PFSK-1 (cell line): ENCODE measurements at regions not wholly inside any gene's neighbourhood (a gene's known extent, or its start where the extent isn't known, plus 50 kb on each side); places are given as distances from the start of the nearest gene placed in this dataset.

Source experiments
- FOXP2 ChIP-seq: optimal IDR thresholded peaks from 2 replicates; pipeline ENCODE3; 2011; ENCODE audit warnings: borderline replicate concordance, control low read depth, inconsistent platforms; ENCODE audit not compliant: insufficient read depth; ENCODE audit errors: extremely low read length, extremely low read depth
- POLR2AphosphoS5 ChIP-seq: IDR thresholded peaks from 2 replicates; pipeline ENCODE4 v1.6.1; 2012; ENCODE audit warnings: low read depth, mild to moderate bottlenecking, control low read depth, low read length, moderate library complexity
- SIN3A ChIP-seq: IDR thresholded peaks from 2 replicates; pipeline ENCODE4 v1.6.1; 2012; ENCODE audit warnings: mild to moderate bottlenecking, low read length, moderate library complexity, borderline replicate concordance; ENCODE audit not compliant: insufficient read depth
- TAF1 ChIP-seq: IDR thresholded peaks from 2 replicates; pipeline ENCODE4 v1.6.1; 2012; ENCODE audit warnings: low read length, control low read depth, borderline replicate concordance; ENCODE audit not compliant: insufficient read depth
- TF ChIP-seq, protein P1 (sequence below), 2 experiments: IDR thresholded peaks; 2 replicates each; pipeline versions ENCODE4 v1.6.1 to v1.8.0; 2011 to 2012; ENCODE audit warnings: low read depth in 2 of 2, low read length in 2 of 2, control low read depth in 1 of 2, inconsistent platforms in 1 of 2, mild to moderate bottlenecking in 1 of 2, moderate library complexity in 1 of 2; ENCODE audit not compliant: insufficient read depth in 1 of 2

DNA sequence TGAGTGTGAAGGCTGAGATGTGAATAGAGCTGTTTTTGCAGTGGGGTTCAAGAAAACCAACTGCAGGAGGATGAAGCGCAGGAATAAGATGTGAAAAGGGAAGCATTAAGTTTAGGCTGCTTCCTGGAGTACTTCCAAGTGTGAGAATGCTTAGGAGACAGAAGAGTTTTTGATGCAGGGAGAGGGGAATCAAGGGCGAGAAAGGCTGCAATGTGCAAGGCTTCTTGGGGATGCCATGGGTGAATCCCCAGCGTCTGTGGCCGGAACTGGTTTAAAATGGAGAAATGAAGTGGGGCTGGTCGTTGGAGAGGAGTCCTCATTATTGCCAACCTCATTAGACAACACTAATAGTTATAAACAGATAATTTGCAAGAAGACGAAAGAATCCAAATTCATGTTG, 764.9 kb downstream of the LIG4 start:
- TF ChIP-seq POLR2AphosphoS5 (no peak), TAF1 (no peak)

DNA sequence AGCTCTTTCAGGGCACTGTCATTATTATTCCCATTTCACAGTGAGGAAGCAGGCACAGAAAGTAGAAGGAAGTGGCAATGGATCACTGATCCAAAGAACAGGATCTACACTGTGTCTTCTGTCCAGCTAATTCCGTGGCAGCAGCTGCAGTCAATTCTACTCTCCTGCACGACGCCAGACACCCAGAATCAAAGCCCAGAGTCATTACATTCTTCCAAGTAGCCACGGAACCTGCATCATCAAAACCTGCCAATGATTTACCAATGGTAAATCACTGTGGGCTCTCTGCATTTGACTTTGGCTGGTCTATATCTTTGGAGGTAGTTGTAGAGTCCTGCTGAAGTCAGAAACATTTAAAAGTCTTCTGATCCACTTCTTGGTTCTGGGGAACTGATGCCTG, 767.7 kb downstream of the LIG4 start:
- TF ChIP-seq, protein P1, sequence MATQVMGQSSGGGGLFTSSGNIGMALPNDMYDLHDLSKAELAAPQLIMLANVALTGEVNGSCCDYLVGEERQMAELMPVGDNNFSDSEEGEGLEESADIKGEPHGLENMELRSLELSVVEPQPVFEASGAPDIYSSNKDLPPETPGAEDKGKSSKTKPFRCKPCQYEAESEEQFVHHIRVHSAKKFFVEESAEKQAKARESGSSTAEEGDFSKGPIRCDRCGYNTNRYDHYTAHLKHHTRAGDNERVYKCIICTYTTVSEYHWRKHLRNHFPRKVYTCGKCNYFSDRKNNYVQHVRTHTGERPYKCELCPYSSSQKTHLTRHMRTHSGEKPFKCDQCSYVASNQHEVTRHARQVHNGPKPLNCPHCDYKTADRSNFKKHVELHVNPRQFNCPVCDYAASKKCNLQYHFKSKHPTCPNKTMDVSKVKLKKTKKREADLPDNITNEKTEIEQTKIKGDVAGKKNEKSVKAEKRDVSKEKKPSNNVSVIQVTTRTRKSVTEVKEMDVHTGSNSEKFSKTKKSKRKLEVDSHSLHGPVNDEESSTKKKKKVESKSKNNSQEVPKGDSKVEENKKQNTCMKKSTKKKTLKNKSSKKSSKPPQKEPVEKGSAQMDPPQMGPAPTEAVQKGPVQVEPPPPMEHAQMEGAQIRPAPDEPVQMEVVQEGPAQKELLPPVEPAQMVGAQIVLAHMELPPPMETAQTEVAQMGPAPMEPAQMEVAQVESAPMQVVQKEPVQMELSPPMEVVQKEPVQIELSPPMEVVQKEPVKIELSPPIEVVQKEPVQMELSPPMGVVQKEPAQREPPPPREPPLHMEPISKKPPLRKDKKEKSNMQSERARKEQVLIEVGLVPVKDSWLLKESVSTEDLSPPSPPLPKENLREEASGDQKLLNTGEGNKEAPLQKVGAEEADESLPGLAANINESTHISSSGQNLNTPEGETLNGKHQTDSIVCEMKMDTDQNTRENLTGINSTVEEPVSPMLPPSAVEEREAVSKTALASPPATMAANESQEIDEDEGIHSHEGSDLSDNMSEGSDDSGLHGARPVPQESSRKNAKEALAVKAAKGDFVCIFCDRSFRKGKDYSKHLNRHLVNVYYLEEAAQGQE (IDR thresholded peaks at IDR 0.05; ENCODE audit: insufficient read depth in 1 of 2, low read depth in 2 of 2, low read length in 2 of 2) = no peak
- no peak for TF ChIP-seq SIN3A
- TF ChIP-seq FOXP2 = no peak
- no peak for TF ChIP-seq TAF1
- TF ChIP-seq POLR2AphosphoS5 = no peak

DNA sequence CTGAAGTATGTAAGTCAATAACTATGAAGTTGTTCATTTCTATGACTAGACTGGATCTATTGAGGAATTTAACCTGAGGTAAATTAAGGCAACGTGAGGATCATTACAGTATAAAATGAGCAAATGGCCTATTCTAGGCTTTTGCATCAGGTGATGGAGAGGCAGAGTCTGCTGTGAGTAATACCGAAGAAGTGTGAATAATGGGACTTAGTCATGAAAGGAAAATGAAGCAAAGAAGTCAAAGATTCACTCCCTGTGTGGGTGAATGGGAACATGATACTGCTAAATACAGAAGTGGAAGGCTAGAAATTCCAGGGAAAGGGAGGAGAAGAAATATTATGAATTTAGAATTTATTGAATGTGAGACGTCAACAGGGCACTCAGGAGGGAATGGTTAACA, 774.1 kb downstream of the LIG4 start:
- TF ChIP-seq POLR2AphosphoS5 (no peak), SIN3A (no peak), FOXP2 (no peak), TAF1 (no peak)
- TF ChIP-seq, protein P1 (IDR thresholded peaks at IDR 0.05; ENCODE audit: insufficient read depth in 1 of 2, low read depth in 2 of 2, low read length in 2 of 2) = no peak

DNA sequence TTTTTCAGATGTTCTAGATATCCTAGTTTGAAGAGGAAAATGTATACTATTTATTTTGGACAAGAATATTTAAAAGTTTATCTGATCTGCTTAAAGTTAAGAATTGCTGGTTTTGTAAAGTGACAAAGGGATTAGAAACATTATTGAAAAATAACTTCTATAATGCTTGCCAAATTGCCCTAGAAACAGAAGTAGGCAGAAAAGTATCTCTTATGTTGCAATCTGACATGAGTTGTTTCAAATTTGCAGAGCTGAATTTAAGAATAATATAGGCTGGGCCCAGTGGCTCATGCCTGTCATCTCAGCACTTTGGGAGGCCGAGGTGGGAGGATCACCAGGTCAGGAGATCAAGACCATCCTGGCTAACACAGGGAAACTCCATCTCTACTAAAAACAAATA, 777.1 kb downstream of the LIG4 start:
- no peak for TF ChIP-seq TAF1

DNA sequence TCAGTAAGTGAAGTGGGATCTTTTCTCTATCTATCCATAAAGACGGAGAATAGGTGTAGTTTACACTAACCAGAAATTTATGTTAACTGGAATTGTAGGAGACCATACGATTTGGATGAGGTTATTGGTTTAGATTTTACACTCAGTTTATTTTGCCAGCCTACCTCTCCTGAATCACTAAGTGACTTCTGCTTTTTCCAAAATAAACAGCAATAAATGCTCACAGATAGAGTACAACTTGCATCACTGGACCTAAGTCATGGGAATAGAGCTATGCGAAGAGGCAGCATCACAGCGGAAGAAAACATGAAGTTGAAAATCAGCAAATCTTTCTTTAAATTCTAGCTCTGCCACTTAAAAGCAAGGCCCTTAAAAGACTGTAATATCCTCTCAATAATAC, 781.0 kb downstream of the LIG4 start:
- no peak for TF ChIP-seq POLR2AphosphoS5
- TF ChIP-seq SIN3A = no peak
- TF ChIP-seq TAF1 = no peak
- TF ChIP-seq, protein P1 (IDR thresholded peaks at IDR 0.05; ENCODE audit: insufficient read depth in 1 of 2, low read depth in 2 of 2, low read length in 2 of 2) = no peak
- no peak for TF ChIP-seq FOXP2

DNA sequence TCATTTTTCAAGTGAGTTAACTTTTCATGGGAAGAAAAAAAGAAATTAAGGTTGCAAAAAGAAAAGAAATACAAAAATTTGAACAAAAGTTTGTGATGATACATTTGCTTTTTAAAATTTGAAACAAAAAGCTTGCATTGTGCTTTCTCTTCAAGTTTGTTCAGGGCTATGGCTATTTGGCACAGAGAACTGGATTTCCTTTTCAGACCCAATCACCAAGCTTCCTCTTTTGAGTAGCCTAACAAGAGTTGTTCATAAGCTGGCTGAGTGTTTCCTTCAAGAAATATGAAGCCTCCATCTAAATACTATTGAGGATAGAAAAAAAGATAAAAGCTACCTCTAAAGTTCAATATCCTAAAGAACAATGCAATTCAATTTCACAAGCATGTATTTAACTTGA, 787.8 kb downstream of the LIG4 start:
- TF ChIP-seq, protein P1 (IDR thresholded peaks at IDR 0.05; ENCODE audit: insufficient read depth in 1 of 2, low read depth in 2 of 2, low read length in 2 of 2) = no peak
- TF ChIP-seq TAF1 (no peak), FOXP2 (no peak), SIN3A (no peak), POLR2AphosphoS5 (no peak)
